ENCODE measurements at regions not wholly inside any gene's neighbourhood (a gene's known extent, or its start where the extent isn't known, plus 50 kb on each side); places are given as distances from the start of the nearest gene placed in this dataset.

DNA sequence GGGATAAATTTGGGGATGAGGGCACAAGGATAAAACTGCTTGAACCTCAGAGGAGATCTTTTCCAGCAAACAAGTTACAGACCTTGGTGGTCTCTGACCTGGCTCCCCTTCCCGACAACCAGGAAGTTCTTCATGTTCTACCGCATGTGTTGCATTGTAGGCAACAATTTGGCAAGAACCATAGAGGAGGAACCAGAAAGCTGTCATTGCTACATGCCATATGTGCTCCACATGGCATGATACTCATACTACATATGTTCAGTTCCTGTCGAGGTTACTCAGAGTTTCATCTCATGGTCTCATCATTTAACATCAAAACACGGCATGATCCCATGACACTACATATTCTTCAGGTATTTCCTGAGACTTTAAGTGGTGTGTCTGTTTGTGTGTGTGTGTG is 235.9 kb downstream of the OR13H1 start:
- no peak for DNase-seq

DNA sequence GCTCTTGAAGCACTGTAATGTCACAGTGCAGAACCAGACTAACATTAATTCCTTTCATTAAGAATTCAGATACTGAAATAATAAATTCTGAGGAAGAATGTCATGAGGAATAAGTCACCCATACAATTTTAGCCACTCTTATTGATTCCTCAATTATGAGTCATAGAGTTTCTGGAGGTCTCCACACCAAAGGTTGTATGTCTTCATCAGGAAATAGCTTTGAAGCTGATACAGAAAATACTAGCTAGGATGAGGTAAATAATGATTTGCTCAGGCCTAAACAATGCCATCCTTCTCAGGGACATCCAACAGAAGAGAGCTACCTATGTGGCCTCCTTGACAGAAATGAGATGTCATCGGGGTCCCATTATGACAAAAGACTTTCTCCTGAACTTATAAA is 238.8 kb downstream of the OR13H1 start:
- DNase-seq, result no peak

DNA sequence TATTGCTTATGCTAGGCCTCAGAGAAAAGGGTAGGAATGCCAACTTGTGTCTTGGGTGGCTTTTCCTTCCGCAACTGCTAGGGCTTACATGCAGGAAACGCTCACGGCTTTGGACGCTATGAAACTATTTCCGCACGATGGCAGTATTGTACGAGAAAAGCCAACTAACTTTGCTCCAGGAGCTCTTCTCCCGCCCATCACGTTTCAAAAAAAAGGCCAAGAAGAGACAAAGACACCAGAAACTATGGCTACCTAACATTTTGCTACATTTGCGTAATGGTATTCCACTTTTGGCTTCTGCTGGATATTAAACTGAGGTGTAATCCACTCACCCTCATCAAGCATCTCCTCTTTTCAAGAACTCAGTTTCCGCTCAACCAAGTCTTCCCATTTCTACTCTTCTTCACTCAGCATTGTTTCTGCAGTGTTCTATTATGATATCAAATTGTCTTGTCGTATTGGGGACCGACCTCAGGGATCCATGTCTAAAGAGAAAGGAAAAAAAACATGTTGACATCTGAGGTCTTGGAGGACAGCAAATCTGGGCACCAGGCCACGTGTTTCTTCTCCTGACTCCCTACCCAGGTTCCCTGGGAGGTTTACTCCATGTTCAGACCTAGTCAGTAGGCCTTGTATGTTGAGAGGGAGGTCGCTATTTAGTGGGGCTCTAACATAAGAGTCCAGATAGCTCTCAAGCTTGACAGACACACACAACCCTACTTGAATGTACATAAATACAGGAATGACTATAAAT is 239.4 kb upstream of the STK26 start:
- DNase-seq, result no peak

DNA sequence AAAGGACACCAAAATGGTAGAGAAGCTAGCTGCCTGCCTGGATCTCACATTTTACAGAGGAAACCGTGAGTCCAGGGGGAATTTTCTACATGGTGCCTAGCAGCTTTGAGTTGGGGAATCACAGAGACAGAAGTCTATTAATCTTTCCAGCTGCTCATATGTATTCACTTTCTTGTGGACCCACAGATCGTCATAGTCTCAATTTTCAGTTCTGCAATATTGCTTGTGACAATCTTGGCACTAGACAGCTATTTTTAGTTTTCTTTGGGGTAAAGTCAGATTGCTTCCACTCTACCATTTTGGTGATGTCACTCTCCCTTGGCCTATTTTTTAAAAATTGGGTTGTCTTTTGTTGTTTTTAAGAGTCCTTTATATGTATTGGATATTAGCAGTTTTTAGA is 233.4 kb upstream of the STK26 start:
- DNase-seq, result no peak

GRCh38 chrX:131791608-131792355 is 231.3 kb upstream of the STK26 start:
- no peak for DNase-seq

DNA sequence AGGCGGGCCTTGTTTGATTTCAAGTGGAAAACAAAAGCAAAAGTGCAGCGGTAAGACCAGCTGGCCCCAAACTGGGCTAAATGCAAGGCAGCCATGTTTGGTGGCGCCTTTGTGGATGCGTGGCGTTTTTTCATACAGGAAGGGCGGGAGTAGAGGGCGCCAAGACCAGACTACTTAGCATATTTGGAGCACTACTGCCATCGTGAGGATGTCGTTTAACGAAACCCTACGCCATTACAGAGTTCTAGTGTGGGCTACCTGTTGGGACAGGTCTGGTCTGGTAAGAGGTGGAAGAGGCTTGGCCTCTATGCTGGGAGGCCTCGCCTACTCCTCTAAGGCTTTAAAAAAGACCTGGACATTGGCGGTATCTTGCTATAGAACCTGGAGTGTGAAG is 230.7 kb upstream of the STK26 start:
- DNase-seq, result no peak

GRCh38 chrX:131792789-131793462 is 230.2 kb upstream of the STK26 start:
- DNase-seq, result no peak

GRCh38 chrX:131795442-131796229 is 227.5 kb upstream of the STK26 start:
- DNase-seq, result no peak

DNA sequence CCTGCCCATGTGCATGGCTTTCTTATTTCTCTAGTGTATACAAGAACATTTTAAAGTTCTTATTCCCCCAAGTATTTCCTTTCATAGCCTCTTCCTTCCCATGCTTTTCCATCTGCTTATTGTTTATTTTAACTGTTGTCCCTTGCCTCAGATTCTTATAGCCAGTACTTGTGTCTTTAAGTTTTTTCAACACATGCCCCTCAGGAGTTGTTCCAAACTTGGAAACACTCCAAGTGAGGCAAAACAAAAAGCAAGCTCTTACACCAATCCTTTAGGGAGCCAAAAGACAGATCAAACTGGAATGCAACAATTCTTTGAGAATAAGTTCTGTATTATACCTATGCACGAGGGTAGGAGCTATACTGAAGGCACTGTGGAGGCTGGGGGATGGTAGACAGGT is 222.0 kb upstream of the STK26 start:
- DNase-seq, result no peak

GRCh38 chrX:131801911-131802310 is 221.2 kb upstream of the STK26 start:
- no peak for DNase-seq

- peak; percentile 7 for DNase-seq
Observed at GRCh38 chrX:131802836-131803626, 220.1 kb upstream of the STK26 start.

- DNase-seq, result peak; percentile 88
Observed at GRCh38 chrX:131812847-131813825, 210.0 kb upstream of the STK26 start.

DNA sequence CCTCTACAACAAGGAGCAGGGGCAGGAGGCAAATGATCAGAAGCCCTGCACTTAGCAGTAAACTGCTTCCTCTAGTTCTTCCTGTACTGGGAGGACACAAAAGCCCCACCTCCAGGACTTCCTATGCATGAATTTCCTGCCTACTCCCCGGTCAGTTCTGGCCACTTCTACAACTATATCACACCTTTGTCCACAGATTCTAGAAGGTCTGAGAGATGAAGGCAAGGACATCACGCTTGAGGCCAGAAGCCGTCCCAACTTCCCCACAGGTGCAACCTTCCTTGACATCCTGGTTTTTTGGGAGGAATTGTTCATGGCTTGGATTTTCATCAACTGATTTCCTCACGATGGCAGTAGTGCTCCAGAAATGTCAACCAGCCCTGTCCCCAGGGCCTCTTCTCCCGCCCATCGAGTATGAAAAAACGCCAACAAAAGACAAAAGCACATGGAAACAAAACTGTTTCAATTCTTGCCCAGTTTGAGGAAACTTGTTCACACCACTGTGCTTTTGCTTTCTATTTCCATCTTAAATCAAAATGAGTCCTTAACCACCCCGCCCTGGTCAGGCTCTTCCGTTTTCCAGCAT is 206.5 kb upstream of the STK26 start:
- DNase-seq, result peak; percentile 85

- DNase-seq, result no peak
Observed at GRCh38 chrX:131818297-131818936, 204.7 kb upstream of the STK26 start.

DNA sequence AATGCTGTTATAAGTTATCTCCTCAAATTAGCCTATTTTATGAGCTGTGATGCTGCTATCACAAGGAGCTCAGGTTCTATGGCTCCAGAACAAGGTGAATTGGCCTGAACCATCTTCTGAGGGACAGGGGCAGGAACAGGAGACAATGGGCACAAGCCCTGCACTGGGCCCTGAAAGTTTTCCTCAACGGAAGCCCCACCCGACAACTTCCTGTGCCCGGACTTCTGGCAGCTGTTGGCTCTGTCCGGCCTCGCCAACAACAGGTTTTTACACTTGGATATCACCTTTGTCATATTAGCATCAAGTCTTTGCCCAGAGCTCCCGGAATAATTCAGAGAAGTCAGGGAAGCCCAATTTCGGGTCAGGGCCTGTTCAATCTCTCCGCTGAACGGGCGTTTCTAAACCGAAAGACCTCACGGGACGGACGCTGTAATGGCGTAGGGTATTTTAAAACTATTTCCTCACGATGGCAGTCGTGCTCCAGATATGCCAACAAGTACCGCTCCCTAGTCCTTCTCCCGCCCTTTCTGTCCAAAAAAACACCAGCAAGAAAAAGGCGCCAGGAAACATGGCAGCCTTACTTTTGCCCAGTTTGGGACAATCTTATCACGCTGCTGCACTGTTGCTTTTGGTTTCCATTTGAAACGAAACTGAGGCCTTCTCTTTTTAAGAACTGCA is 201.0 kb upstream of the STK26 start:
- no peak for DNase-seq

DNA sequence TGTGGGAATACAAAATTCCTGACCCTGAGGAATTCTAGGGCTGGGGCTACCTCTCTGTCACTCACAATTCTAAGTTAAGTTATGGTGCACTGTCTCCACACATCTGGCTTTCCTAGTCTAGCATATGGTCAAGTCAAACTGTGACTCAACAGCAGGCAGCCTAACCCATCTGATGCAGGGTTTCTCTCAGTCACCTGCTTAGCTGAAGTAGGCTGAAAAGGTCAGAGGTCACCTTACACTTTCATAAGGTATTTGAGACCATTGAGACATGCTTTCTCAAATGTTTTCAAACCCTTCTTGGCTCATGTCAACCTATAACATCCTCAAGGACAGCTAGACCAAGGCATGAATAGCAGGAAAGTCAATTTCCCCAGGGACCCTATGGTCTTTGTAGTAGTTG is 196.5 kb upstream of the STK26 start:
- no peak for DNase-seq

- DNase-seq, result peak; percentile 37
Observed at GRCh38 chrX:131827935-131828334, 195.2 kb upstream of the STK26 start.

GRCh38 chrX:131828482-131828881 is 194.6 kb upstream of the STK26 start:
- no peak for DNase-seq

DNA sequence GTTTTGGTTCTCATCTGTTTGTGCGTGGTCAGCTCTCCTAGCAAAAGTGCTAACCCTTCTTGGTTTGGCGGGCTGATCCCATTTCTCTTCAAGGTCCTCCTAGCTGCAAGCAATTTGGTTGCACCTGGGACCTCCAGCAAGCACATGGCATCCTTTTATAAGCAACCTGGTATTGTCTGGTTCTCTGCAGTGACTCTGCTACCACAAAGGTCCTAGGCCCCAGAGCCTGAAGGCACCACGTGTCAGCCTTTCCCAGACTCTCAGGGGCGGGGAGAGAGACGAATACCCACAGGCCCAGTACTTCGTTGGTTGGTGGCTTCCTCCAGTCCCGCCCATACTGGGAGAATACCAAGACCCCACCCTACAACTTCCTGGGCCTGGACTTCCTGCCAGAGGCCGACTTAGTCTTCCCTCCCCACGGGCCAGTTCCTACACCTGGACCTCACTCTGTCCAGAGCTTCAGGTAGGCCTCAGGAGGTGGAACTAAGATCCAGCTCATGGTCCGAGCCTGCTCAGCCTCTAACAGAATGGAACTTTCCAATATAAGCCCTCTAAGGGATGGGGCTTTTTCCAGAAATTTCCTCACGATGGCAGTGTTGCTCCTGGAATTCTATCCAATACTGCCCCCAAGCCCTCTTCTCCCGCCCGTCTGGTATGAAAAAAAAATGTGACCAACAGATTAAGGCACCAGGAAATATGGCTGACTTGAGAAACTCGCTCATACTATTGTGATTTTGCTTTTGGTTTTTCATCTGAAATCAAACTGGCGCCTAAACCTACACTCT is 192.5 kb upstream of the STK26 start:
- DNase-seq, result peak; percentile 55
